EL (cell line): ENCODE measurements at regions not wholly inside any gene's neighbourhood (a gene's known extent, or its start where the extent isn't known, plus 50 kb on each side); places are given as distances from the start of the nearest gene placed in this dataset.

Experiments
- DNase-seq: peaks from one replicate; pipeline ENCODE4 v3.0.0-alpha.2; 2016

DNA sequence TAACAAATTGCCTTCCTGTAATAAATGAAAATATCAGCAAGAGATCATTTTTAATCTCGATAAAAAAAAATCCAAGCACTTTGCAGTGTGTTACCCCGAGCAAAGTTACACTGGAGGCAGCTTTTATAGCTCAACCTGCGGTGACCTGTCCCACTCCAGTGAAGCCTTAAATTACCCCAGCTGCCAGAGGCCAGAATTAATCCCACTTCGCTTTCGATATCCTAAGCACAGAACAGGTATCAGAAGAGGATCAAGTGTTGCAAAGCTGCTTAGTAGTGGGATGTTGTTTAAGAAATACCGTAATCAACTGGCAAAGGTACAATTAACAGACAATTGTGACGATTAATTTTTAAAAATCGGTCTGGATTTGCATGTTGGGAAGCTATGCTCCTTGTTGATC, 314.0 kb downstream of the AGTPBP1 start:
- no peak for DNase-seq

- DNase-seq, result peak; percentile 48
Observed at GRCh38 chr9:85425153-85425611, 316.6 kb downstream of the AGTPBP1 start.

GRCh38 chr9:85423422-85423821, 318.3 kb downstream of the AGTPBP1 start:
- no peak for DNase-seq

DNA sequence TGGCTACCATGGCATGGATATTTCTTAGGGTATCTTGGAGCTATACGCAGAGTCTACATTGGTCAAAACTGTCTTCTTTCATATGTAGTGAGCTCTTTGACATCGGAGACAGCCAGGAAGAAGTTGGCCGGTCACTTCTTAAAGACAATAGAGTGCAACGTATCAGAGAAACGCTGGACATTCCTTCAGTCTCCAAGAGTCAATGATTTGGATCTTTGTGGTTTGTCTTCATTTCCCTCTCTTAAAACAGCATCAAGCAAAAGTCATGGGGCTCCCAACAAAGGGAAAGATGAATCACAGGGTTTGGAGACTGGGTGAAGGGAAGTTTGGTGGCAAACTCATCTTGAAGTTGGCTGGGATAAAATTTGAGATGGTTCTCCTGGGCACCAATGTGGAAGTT, 320.1 kb downstream of the AGTPBP1 start:
- DNase-seq, result no peak

GRCh38 chr9:85420750-85421149, 321.0 kb downstream of the AGTPBP1 start:
- DNase-seq, result no peak

- DNase-seq, result no peak
Observed at GRCh38 chr9:85417674-85418073, 324.1 kb downstream of the AGTPBP1 start.

DNA sequence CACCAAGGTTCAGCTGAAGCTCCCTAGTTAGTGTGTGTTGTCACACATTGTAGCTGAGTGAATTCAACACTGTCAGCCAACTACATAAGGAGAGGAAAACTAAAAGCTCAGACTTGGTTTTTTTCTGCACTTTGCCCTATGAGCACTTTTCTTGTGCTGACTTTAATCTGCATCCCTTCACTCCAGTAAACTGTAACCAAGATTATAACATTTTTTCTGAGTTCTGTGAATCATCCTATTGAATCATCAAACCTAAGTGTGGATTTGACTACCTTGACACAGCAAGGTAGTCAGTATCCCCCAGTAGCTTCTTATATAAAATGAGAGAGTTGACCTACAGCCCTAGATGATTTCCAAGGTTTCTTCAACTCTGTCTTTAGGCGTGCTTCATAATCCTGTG, 325.0 kb downstream of the AGTPBP1 start:
- DNase-seq, result no peak

- no peak for DNase-seq
Observed at GRCh38 chr9:85414390-85414789, 327.4 kb downstream of the AGTPBP1 start.

DNA sequence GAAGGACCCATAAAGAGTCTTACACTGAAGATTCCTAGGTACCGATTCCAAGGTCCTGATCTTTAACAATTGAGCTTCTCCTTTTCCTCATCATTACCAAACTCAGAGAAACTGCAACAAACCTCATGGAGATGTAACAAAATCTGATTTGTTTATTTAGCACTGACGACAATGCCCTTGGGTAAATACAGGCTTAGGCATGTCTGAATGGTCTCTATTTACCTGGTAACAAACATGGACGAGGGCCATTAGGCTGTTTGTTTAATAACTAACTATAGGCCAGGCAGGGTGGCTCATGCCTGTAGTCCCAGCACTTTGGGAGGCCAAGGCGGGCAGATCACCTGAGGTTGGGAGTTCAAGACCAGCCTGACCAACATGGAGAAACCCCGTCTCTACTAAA, 333.3 kb downstream of the AGTPBP1 start:
- no peak for DNase-seq

DNA sequence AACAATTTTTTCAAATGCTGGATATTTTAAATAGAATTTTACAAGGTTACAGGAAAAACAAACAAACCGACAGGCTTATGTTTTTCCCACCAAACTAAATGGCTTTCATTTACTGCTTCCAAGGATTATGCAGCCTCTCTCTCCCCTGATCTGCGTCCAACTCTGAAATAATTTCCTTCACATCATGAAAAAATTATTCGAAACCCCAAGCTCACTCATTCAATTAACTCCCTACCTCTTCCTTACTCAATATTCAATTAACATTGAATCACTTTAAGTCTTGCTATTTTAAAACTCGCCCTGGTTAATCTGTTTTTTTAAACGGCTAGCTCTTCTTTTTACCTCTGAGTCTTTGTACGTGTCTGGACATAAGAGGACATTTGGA, 336.2 kb downstream of the AGTPBP1 start:
- no peak for DNase-seq

DNA sequence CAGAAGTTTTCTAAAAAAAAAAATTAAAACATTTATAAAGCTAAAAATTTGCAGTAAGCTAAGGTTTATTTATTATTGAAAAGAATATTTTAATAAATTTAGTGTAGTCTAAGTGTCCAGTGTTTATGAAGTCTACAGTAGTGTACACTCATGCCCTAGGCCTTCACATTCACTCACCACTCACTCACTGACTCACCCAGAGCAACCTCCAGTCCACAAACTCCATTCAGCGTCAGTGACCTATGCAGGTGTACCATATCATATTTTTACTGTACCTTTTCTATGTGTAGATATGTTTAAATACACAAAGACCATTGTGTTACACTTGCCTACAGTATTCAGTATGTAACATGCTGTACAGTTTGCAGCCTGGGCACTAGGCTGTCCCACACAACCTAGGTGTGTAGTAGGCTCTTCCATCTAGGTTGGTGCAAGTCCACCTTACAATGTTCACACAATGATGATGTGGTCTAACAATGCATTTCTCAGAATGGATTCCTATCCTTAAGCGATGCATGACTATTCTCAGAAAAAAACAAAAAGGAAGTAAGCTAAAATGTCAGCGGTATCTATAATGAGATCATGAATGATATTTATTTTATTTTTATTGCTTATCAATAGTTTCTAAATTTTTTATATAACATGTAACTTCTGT, 336.7 kb downstream of the AGTPBP1 start:
- DNase-seq, result no peak

DNA sequence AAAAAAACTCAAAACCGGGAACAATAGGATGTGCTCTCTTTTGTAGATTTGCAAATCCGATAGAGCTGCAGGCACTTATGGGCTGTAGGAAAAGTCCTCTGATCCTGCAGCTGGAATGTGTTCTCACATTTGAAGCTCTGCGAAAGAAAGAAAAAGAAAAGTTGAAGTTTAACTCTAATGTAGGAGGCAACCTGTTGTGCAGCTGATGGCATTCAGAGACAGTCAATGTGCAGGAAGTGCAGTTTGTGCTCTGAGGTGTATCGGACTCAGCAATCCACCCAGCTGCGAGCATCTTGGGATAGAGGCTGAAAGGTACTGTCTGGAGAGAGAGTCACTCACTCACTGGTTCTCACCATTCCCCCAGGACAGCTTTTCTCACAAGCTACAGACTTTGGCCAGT, 339.2 kb downstream of the AGTPBP1 start:
- DNase-seq, result no peak

GRCh38 chr9:85401998-85402397, 339.8 kb downstream of the AGTPBP1 start:
- no peak for DNase-seq

DNA sequence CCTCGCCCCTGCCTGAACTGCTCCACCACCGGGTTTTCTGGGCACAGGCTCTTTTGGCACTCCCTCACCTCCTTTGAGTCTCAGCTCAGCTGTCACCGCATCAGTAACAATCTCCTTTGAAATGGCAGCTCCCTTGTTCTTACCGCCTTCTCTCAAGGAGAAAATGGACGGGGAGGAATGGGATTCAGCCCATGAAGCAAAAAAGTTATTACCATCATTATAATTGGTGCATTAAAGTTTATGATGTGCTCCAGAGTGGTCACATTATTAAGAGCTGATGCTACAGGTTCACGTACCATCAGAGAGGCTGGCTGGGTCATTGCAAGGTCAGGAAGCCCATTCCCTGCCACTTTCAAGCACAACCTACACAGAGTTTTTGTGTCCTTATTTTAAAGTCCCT, 344.7 kb downstream of the AGTPBP1 start:
- DNase-seq, result no peak

- no peak for DNase-seq
Observed at GRCh38 chr9:85392260-85392659, 349.5 kb downstream of the AGTPBP1 start.

DNA sequence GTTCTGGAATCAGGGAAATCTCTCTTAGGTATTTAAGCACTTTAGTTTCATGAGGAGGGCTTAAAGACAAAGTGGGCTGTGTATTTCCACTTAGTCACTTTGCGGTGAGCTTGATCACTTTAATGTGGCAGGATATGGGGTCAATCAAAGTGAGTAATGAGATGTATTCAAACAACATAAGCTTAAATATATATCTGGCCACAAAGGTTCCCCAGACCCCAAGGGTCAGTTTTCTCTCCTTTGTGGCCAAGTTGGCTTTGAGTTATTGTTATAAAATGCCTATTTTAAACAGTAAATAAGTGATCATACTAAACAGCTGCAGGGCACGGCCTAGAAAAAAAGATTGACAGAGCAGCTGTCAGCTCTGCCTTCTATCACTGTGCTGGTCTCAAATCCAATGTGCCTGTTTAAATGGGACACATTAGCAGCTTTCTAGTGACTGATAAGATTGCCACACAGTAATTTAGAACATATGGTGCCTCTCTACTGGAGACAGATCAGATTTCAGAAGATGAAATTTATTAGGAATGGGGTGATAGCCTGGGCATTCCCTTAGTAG, 363.9 kb downstream of the AGTPBP1 start:
- no peak for DNase-seq

DNA sequence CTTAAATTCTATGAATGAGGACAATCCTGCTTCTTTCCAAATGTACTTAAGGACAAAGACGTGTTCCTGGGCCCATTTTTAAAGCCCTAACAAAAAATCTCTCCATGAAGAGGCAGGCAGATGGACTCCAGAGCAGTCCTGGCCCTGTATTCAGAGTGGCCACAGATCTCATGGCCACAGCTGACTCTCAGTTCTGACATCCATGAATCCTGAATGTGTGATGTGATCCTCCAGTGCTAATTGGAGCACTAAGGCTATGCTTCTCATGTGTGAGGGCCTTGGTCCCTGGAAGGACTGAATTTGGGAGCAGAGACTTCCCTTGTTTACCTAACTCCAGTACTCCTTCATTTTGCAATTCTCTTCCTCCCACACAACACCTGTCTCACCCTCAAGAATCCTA, 373.0 kb downstream of the AGTPBP1 start:
- no peak for DNase-seq

DNA sequence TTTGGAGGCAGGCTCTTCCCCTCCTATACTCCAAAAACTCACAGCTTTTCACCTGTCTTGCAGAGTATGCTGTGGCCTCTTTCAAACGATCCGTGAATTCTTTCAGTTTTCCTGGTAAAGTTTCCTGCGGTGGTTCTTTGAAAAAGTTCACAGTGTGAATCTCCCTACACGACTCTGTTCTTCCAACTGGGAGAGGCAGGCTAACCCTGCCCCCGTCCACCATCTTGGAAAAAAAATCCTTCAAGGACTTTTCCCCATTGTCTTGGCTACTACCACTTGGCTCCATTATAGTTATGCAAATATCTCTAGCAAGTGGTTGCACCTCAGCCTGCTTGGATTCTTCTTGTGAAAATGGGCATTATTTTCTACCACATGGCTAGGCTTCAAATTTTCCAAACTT, 382.6 kb downstream of the AGTPBP1 start:
- DNase-seq, result no peak

GRCh38 chr9:85349046-85349445, 392.7 kb downstream of the AGTPBP1 start:
- no peak for DNase-seq

- DNase-seq, result no peak
Observed at GRCh38 chr9:85347541-85347940, 394.2 kb downstream of the AGTPBP1 start.

GRCh38 chr9:85344901-85345300, 396.9 kb downstream of the AGTPBP1 start:
- no peak for DNase-seq

GRCh38 chr9:85339338-85339737, 402.4 kb downstream of the AGTPBP1 start:
- DNase-seq, result no peak

- DNase-seq, result no peak
Observed at GRCh38 chr9:85334228-85334627, 407.5 kb downstream of the AGTPBP1 start.

GRCh38 chr9:85332487-85332886, 409.3 kb downstream of the AGTPBP1 start:
- DNase-seq, result no peak

DNA sequence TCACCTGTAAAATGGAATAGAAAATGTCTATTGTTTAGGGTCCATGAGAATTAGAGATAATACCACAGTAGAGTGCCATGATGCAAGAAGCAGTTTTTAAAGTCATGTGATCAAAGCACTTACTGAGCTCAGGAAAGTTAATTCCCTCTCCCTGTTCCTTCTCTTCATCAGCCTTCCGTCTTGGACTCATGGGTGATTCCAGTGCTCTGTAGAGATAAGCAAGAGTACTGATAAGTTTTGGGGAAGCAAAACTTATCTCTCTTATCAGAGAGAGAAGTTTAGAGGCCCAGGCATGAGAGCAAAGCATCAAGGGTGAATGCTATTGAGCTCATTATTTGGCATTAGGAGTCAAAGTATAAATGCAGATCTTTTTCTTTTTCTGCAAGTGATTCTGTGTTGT, 410.1 kb downstream of the AGTPBP1 start:
- no peak for DNase-seq
